Natural killer cell (primary cell): ENCODE measurements at regions not wholly inside any gene's neighbourhood (a gene's known extent, or its start where the extent isn't known, plus 50 kb on each side); places are given as distances from the start of the nearest gene placed in this dataset.

Experiments
- ATAC-seq, 3 donors: fragments of 150-1000 bp in 2 of 3; fragments of 200-7000 bp in 1 of 3; cut with Tn5 transposase; 1 replicate in 1 of 3; 2 replicates in 2 of 3; pipeline ENCODE4 v1.10.0; 2021; ENCODE audit warnings: mild to moderate bottlenecking in 2 of 3, moderate library complexity in 2 of 3
- DNase-seq, 2 donors: peaks; one replicate each; pipeline versions ENCODE4 v3.0.0 to v3.0.0-alpha.2; 2013 to 2021; ENCODE audit warnings: mixed read lengths in 1 of 2
- H3K27ac ChIP-seq: one replicate; pipeline ENCODE4 v1.5.1; 2013; ENCODE audit warnings: mild to moderate bottlenecking, low read length
- H3K27me3 ChIP-seq: one replicate; pipeline ENCODE4 v1.6.1; 2013; ENCODE audit warnings: low read length; ENCODE audit not compliant: control insufficient read depth, insufficient read depth
- H3K36me3 ChIP-seq: one replicate; pipeline ENCODE4 v1.6.1; 2013; ENCODE audit warnings: low read length; ENCODE audit not compliant: control insufficient read depth, insufficient read depth
- H3K4me1 ChIP-seq: one replicate; pipeline ENCODE4 v1.6.1; 2013; ENCODE audit warnings: low read length; ENCODE audit not compliant: control insufficient read depth, insufficient read depth
- H3K4me3 ChIP-seq: one replicate; pipeline ENCODE4 v1.5.1; 2013; ENCODE audit warnings: low read length
- H3K9me3 ChIP-seq: one replicate; pipeline ENCODE4 v1.6.1; 2013; ENCODE audit warnings: low read length; ENCODE audit not compliant: control insufficient read depth, insufficient read depth
- H3K27ac Mint-ChIP-seq, 2 donors: one replicate each; pipeline ENCODE4 v1.8.0; 2022; ENCODE audit warnings: mild to moderate bottlenecking in 2 of 2, mixed read lengths in 2 of 2, moderate library complexity in 1 of 2
- H3K27me3 Mint-ChIP-seq, 2 donors: one replicate each; pipeline ENCODE4 v1.8.0; 2022; ENCODE audit warnings: low read depth in 2 of 2, mixed read lengths in 2 of 2
- H3K36me3 Mint-ChIP-seq: one replicate; pipeline ENCODE4 v1.8.0; 2022; ENCODE audit warnings: mixed read lengths
- H3K4me1 Mint-ChIP-seq, 2 donors: one replicate each; pipeline ENCODE4 v1.8.0; 2022; ENCODE audit warnings: mixed read lengths in 2 of 2
- H3K4me3 Mint-ChIP-seq: one replicate; pipeline ENCODE4 v1.8.0; 2022; ENCODE audit warnings: mild to moderate bottlenecking, moderate library complexity, mixed read lengths
- H3K9me3 Mint-ChIP-seq, 2 donors: one replicate each; pipeline ENCODE4 v1.8.0; 2022; ENCODE audit warnings: mixed read lengths in 2 of 2
- WGBS: methylation state at CpG from one replicate; pipeline ENCODE4 v1.1.7; 2013; ENCODE audit warnings: missing lambda C conversion rate; ENCODE audit not compliant: insufficient coverage; 5-methylcytosine and 5-hydroxymethylcytosine counted together
- intact Hi-C: fragments of 100-400 bp; cut with micrococcal nuclease; formaldehyde crosslinking; loops from one replicate; pipeline ENCODE4 v1.14.2; 2022
- TF ChIP-seq, protein P1 (sequence below): fragments of 200-600 bp; IDR thresholded peaks from one replicate; pipeline ENCODE4 v1.8.0; 2022; ENCODE audit warnings: antibody characterized with exemption

DNA sequence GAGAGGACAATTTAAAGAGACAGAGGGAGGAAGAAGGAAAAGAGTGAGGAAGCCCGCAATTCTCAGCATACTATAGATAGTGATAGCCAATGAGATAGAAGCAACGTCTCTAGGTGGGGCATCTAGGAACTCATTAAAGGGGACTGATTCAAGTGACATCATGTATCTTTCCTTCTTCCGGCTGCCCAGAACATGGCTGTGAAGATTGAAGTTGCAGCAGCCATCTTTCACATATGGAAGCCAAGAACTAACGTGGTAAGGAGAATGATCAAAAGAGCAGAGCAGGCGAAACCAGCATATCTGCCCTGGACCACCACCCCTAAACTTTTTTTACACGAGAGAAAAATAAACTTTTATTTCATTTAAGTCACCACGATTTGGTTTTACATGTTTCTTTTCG lies 133.8 kb downstream of the DDX53 start:
- H3K36me3 Mint-ChIP-seq = no peaks in the 10 kb centered on the region
- peaks cover 0 to 2% of the 10 kb centered on the region in 2 donors for H3K9me3 Mint-ChIP-seq
- Histone ChIP-seq H3K4me1 (no peaks in the 10 kb centered on the region), H3K9me3 (no peaks in the 10 kb centered on the region), H3K4me3 (no peak overlapping the region), H3K27me3 (no peaks in the 10 kb centered on the region), H3K36me3 (no peaks in the 10 kb centered on the region), H3K27ac (no peak overlapping the region)
- 88% methylated on average over 4 of the region's 8 CpGs for WGBS
- ATAC-seq (no peak), DNase-seq (no peak)
- H3K4me3 Mint-ChIP-seq = no peak overlapping the region
- H3K27ac Mint-ChIP-seq = no peak overlapping the region
- TF ChIP-seq, protein P1, sequence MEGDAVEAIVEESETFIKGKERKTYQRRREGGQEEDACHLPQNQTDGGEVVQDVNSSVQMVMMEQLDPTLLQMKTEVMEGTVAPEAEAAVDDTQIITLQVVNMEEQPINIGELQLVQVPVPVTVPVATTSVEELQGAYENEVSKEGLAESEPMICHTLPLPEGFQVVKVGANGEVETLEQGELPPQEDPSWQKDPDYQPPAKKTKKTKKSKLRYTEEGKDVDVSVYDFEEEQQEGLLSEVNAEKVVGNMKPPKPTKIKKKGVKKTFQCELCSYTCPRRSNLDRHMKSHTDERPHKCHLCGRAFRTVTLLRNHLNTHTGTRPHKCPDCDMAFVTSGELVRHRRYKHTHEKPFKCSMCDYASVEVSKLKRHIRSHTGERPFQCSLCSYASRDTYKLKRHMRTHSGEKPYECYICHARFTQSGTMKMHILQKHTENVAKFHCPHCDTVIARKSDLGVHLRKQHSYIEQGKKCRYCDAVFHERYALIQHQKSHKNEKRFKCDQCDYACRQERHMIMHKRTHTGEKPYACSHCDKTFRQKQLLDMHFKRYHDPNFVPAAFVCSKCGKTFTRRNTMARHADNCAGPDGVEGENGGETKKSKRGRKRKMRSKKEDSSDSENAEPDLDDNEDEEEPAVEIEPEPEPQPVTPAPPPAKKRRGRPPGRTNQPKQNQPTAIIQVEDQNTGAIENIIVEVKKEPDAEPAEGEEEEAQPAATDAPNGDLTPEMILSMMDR = no peak
- intact Hi-C loops = no loop called here
- no peaks in the 10 kb centered on the region for H3K27me3 Mint-ChIP-seq
- no peaks in the 10 kb centered on the region for H3K4me1 Mint-ChIP-seq

DNA sequence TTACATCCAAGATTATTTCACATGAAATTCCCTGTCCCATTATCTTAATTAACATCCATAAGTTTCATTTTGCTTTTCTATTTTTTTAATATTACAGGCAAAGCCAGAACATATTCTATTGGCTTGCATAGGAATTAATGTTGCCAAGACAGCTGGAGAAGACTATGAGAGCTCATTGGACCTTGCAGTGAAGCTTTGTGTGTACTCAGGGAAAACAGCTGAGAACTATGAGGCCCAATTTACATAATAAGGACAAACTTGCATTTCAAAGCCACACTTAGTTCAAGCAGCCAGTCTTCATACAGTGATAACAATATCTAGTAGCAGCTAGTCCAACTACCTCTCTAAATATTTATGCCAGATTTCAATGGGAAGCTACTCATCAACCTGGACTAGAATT lies 134.4 kb downstream of the DDX53 start:
- Mint-ChIP-seq H3K27ac (no peak overlapping the region), H3K4me3 (no peak overlapping the region), H3K36me3 (no peaks in the 10 kb centered on the region), H3K27me3 (no peaks in the 10 kb centered on the region), H3K9me3 (peaks cover 0 to 2% of the 10 kb centered on the region in 2 donors), H3K4me1 (no peaks in the 10 kb centered on the region)
- ATAC-seq = no peak
- Histone ChIP-seq H3K9me3 (no peaks in the 10 kb centered on the region), H3K4me3 (no peak overlapping the region), H3K36me3 (no peaks in the 10 kb centered on the region), H3K27ac (no peak overlapping the region), H3K27me3 (no peaks in the 10 kb centered on the region), H3K4me1 (no peaks in the 10 kb centered on the region)
- no peak for DNase-seq
- TF ChIP-seq, protein P1 = no peak
- intact Hi-C loops = no loop called here

DNA sequence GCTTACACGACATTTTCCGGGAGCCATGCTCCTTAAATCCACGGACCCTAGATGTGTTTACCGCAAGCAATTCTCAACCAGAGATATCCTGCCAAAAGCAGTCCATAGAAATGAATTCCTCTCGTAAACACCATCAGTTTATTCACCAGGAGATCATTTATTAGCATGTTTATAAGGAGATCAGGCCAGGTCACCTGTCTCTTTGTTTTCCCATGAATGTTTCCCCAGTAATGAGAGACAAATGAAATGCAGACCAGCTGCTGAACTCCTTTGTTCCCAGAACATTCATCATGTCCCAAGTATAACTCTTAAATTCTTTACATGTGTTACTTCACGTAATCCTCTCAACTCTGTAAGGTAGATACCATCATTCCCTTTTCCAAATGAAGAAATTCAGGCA lies 137.1 kb downstream of the DDX53 start:
- Histone ChIP-seq H3K4me1 (no peaks in the 10 kb centered on the region), H3K27me3 (no peaks in the 10 kb centered on the region), H3K36me3 (no peaks in the 10 kb centered on the region), H3K4me3 (no peak overlapping the region), H3K27ac (no peak overlapping the region), H3K9me3 (no peaks in the 10 kb centered on the region)
- Mint-ChIP-seq H3K27me3 (no peaks in the 10 kb centered on the region), H3K9me3 (peaks cover 0 to 2% of the 10 kb centered on the region in 2 donors), H3K36me3 (no peaks in the 10 kb centered on the region), H3K4me3 (no peak overlapping the region), H3K27ac (no peak overlapping the region), H3K4me1 (no peaks in the 10 kb centered on the region)
- TF ChIP-seq, protein P1 = no peak
- DNase-seq = no peak
- no peak for ATAC-seq
- WGBS = 86% methylated on average over 6 of the region's 6 CpGs
- intact Hi-C loops = no loop called here

DNA sequence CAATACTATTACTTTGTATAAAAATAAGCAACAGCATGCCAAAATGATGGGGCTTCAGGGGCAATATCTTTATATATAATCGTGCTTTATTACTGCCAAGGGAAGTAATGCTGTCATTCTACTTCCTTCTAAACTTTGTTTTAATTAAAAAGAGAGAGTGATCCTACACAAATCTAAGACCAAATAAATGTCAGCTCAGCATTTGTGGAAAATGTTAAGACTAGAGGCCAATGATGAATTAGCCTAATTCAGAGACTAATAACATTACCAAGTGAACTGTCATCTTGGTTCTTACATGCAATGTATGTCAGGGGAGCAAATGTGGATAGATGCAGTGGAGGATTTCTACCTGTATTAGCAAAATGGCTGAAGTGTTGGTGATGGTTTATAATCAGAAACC lies 166.4 kb upstream of the PTCHD1 start:
- H3K4me3 Mint-ChIP-seq = no peak overlapping the region
- H3K27ac Mint-ChIP-seq = no peak overlapping the region

More for the DNA sequence above, 166.4 kb upstream of the PTCHD1 start:
- Mint-ChIP-seq H3K36me3 (no peaks in the 10 kb centered on the region), H3K27me3 (no peaks in the 10 kb centered on the region), H3K4me1 (no peaks in the 10 kb centered on the region), H3K9me3 (no peaks in the 10 kb centered on the region)
- Histone ChIP-seq H3K4me1 (no peaks in the 10 kb centered on the region), H3K9me3 (no peaks in the 10 kb centered on the region), H3K27me3 (no peaks in the 10 kb centered on the region), H3K4me3 (no peak overlapping the region), H3K27ac (no peak overlapping the region), H3K36me3 (no peaks in the 10 kb centered on the region)
- intact Hi-C loops = no loop called here
- TF ChIP-seq, protein P1 = no peak
- WGBS = no CpG with 5 or more reads among the region's 1 CpG
- DNase-seq (no peak), ATAC-seq (no peak)
